Keratinocyte (primary cell): ENCODE measurements at regions not wholly inside any gene's neighbourhood (a gene's known extent, or its start where the extent isn't known, plus 50 kb on each side); places are given as distances from the start of the nearest gene placed in this dataset.

Source experiments
- CTCF ChIP-seq, 3 experiments: IDR thresholded peaks in 1 of 3; conservative IDR thresholded peaks in 1 of 3; optimal IDR thresholded peaks in 1 of 3; 2 replicates in 2 of 3; 3 replicates in 1 of 3; pipeline versions ENCODE3 to v1.5.1; 2011; ENCODE audit warnings: low read length in 3 of 3, mild to moderate bottlenecking in 3 of 3, moderate library complexity in 2 of 3, control low read depth in 1 of 3, inconsistent platforms in 1 of 3; ENCODE audit not compliant: insufficient read depth in 2 of 3; ENCODE audit errors: extremely low read depth in 1 of 3
- EZH2 ChIP-seq: IDR thresholded peaks from one replicate; pipeline ENCODE4 v1.6.1; 2012; ENCODE audit warnings: inconsistent platforms, mild to moderate bottlenecking, low read length, moderate library complexity

DNA sequence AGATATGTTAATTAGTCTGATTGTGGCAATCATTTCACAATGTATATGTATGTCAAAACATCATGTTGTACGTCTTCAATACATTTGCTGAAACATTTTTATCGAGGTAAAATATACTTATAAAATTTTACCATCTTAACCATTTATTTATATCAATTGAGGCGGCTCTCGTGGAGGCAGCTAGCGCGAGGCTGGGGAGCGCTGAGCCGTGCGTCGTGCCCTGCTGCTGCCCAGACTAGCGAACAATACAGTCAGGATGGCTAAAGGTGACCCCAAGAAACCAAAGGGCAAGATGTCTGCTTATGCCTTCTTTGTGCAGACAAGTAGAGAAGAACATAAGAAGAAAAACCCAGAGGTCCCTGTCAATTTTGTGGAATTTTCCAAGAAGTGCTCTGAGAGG, 202.5 kb upstream of the PBX1 start:
- TF ChIP-seq CTCF (optimal IDR thresholded peaks at IDR 0.05 in 1 of 3, IDR thresholded peaks at IDR 0.05 in 1 of 3, conservative IDR thresholded peaks at IDR 0.05 in 1 of 3; ENCODE audit: extremely low read depth in 1 of 3, insufficient read depth in 2 of 3, low read length in 3 of 3) (no peak), EZH2 (no peak)
